ENCODE measurements at regions not wholly inside any gene's neighbourhood (a gene's known extent, or its start where the extent isn't known, plus 50 kb on each side); places are given as distances from the start of the nearest gene placed in this dataset.
A peak's percentile ranks its signal among the peaks of the same experiment; 100 is the strongest.

DNA sequence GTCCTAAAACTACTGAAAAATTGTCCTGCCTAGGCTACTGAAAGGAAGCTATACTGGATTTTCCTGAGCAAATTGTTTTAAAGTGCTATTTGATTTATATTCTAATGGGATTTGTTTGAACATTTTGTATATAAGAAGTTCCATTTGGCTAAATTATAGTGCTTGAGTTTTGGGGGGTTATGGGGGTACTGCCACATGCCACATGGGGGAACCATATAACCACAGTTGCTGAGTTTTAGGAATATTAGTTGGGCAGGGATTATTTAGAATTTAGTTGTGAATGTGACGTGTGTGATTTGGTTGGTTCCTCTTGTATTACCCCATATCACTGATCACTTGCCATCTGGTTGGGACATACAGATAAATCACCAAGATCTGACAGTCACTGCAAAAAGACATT, 224.5 kb upstream of the TAPT1 start:
- peaks cover 27% of the 10 kb centered on the region for H3K27me3 Mint-ChIP-seq (ENCODE audit: insufficient read depth)
- H3K27ac Mint-ChIP-seq, result no peak overlapping the region
- no peak for DNase-seq
- no peaks in the 10 kb centered on the region for H3K36me3 Mint-ChIP-seq (ENCODE audit: low read depth)
- H3K9me3 Mint-ChIP-seq, result no peaks in the 10 kb centered on the region
- H3K4me1 Mint-ChIP-seq (ENCODE audit: low read depth), result peaks cover 10% of the 10 kb centered on the region; the same call in 1 of the 2 replicates
- TF ChIP-seq, protein P1, sequence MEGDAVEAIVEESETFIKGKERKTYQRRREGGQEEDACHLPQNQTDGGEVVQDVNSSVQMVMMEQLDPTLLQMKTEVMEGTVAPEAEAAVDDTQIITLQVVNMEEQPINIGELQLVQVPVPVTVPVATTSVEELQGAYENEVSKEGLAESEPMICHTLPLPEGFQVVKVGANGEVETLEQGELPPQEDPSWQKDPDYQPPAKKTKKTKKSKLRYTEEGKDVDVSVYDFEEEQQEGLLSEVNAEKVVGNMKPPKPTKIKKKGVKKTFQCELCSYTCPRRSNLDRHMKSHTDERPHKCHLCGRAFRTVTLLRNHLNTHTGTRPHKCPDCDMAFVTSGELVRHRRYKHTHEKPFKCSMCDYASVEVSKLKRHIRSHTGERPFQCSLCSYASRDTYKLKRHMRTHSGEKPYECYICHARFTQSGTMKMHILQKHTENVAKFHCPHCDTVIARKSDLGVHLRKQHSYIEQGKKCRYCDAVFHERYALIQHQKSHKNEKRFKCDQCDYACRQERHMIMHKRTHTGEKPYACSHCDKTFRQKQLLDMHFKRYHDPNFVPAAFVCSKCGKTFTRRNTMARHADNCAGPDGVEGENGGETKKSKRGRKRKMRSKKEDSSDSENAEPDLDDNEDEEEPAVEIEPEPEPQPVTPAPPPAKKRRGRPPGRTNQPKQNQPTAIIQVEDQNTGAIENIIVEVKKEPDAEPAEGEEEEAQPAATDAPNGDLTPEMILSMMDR (IDR thresholded peaks at IDR 0.05), result peak; percentile 62
- H3K4me3 Mint-ChIP-seq, result no peak overlapping the region

DNA sequence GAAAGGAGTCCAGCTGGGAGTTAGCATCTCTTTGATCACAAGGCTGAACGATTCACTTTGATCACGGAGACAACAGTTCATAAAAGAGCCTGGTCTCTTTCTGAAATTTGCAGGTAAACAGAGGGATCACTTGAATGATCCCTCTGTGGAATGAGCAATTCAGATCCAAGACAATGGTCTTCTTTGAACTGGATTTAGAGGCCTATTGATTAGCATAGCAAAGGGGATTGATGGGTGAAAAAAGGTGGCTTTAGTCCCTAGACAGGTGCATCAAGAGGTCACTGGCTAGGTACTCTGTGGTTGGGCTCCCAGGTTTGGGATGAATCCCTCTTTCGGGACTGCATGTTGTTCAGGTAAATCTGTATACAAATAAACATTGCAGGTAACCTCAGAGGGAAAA, 223.8 kb upstream of the TAPT1 start:
- H3K36me3 Mint-ChIP-seq (ENCODE audit: low read depth), result no peaks in the 10 kb centered on the region
- no peak for DNase-seq
- H3K4me3 Mint-ChIP-seq, result no peak overlapping the region
- no peak overlapping the region for H3K27ac Mint-ChIP-seq
- no peaks in the 10 kb centered on the region for H3K9me3 Mint-ChIP-seq
- peaks cover 3% of the 10 kb centered on the region; the same call in 1 of the 2 replicates for H3K4me1 Mint-ChIP-seq (ENCODE audit: low read depth)
- peaks cover 27% of the 10 kb centered on the region for H3K27me3 Mint-ChIP-seq (ENCODE audit: insufficient read depth)
- TF ChIP-seq, protein P1 (IDR thresholded peaks at IDR 0.05), result no peak

- Mint-ChIP-seq H3K36me3 (ENCODE audit: low read depth) (no peaks in the 10 kb centered on the region), H3K9me3 (no peaks in the 10 kb centered on the region), H3K4me1 (ENCODE audit: low read depth) (no peaks in the 10 kb centered on the region), H3K27ac (no peak overlapping the region), H3K4me3 (no peak overlapping the region), H3K27me3 (ENCODE audit: insufficient read depth) (peaks cover 29% of the 10 kb centered on the region)
- TF ChIP-seq, protein P1 (IDR thresholded peaks at IDR 0.05), result no peak
- no peak for DNase-seq
These were observed 223.1 kb upstream of the TAPT1 start for GRCh38 chr4:16449406-16449805.

GRCh38 chr4:16448241-16448840, 222.1 kb upstream of the TAPT1 start:
- no peak overlapping the region for H3K4me3 Mint-ChIP-seq
- H3K4me1 Mint-ChIP-seq (ENCODE audit: low read depth), result no peaks in the 10 kb centered on the region
- no peak for DNase-seq
- peaks cover 31% of the 10 kb centered on the region for H3K27me3 Mint-ChIP-seq (ENCODE audit: insufficient read depth)
- no peak overlapping the region for H3K27ac Mint-ChIP-seq
- TF ChIP-seq, protein P1 (IDR thresholded peaks at IDR 0.05), result no peak
- H3K36me3 Mint-ChIP-seq (ENCODE audit: low read depth), result no peaks in the 10 kb centered on the region
- H3K9me3 Mint-ChIP-seq, result no peaks in the 10 kb centered on the region

DNA sequence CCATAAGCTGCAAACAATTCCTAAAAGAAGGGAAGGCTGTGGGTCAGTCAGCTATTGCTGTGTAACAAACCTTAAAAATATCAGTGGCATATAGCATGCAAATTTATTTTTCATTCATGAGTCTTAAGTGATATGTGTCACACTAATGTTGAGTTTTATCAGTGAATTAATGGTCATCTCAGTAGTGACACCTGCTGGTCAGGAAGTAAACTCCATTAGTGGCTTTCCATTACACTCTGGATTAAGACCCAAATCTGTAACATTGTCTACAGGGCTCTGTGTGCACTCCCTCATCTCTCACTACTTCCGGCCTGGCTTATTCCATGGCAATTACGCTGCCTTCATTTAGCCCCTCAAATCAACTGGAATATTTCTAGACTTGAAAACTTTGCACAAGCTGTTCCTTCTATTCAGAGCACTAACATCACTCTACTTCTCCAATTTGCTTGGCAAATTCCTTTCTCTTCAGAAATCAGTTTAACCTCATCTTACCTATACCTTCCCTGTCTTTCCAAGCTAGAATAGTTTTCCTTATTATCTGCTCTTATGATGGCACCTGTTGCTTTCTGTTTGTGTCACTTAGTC, 217.3 kb upstream of the TAPT1 start:
- no peak overlapping the region for H3K27ac Mint-ChIP-seq
- H3K36me3 Mint-ChIP-seq (ENCODE audit: low read depth), result no peaks in the 10 kb centered on the region
- DNase-seq, result peak; percentile 46
- no peaks in the 10 kb centered on the region for H3K9me3 Mint-ChIP-seq
- H3K4me3 Mint-ChIP-seq, result no peak overlapping the region
- peaks cover 21% of the 10 kb centered on the region for H3K4me1 Mint-ChIP-seq (ENCODE audit: low read depth)
- TF ChIP-seq, protein P1 (IDR thresholded peaks at IDR 0.05), result peak; percentile 91
- peaks cover 21% of the 10 kb centered on the region for H3K27me3 Mint-ChIP-seq (ENCODE audit: insufficient read depth)
